ENCODE measurements at regions not wholly inside any gene's neighbourhood (a gene's known extent, or its start where the extent isn't known, plus 50 kb on each side); places are given as distances from the start of the nearest gene placed in this dataset.

GRCh38 chr2:43116988-43117387 lies 109.4 kb downstream of the ZFP36L2 start:
- no peak for TF ChIP-seq FOXP2 (optimal IDR thresholded peaks at IDR 0.05; ENCODE audit: borderline replicate concordance, extremely low read depth, extremely low read length, insufficient read depth)
- no peak for TF ChIP-seq POLR2AphosphoS5 (IDR thresholded peaks at IDR 0.05; ENCODE audit: low read depth, low read length)

Data from PFSK-1 (cell line).